Neural progenitor cell (in vitro differentiated cells): ENCODE measurements at regions not wholly inside any gene's neighbourhood (a gene's known extent, or its start where the extent isn't known, plus 50 kb on each side); places are given as distances from the start of the nearest gene placed in this dataset.

Source experiments
- EZH2 ChIP-seq: fragments of 200-600 bp; sonication (generic); IDR thresholded peaks from 2 replicates; pipeline ENCODE4 v1.6.1; 2017; ENCODE audit warnings: antibody characterized with exemption, mild to moderate bottlenecking, moderate library complexity
- TF ChIP-seq, protein P1 (sequence below): fragments of 200-600 bp; sonication (generic); IDR thresholded peaks from 2 replicates; pipeline ENCODE4 v1.5.1; 2017; ENCODE audit warnings: antibody characterized with exemption, mild to moderate bottlenecking

DNA sequence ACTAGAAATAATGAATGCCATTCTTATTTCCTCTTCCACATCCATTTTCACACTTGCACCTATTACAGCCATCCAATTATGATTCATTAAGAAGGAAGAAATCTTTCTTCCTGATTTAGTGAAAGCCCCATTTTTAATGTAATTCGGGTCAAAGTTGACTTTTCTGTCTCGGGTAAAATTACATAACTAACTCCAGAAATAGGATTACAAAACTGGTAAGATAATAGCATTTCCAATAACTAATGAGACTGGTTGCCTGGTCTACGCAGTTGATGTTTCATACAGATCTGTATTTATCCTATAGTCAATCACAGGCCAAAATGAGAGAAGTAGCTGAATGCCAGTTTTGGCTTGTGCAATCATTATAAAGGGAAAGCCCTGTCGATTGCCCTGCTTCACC, 651.5 kb upstream of the NRP1 start:
- TF ChIP-seq, protein P1, sequence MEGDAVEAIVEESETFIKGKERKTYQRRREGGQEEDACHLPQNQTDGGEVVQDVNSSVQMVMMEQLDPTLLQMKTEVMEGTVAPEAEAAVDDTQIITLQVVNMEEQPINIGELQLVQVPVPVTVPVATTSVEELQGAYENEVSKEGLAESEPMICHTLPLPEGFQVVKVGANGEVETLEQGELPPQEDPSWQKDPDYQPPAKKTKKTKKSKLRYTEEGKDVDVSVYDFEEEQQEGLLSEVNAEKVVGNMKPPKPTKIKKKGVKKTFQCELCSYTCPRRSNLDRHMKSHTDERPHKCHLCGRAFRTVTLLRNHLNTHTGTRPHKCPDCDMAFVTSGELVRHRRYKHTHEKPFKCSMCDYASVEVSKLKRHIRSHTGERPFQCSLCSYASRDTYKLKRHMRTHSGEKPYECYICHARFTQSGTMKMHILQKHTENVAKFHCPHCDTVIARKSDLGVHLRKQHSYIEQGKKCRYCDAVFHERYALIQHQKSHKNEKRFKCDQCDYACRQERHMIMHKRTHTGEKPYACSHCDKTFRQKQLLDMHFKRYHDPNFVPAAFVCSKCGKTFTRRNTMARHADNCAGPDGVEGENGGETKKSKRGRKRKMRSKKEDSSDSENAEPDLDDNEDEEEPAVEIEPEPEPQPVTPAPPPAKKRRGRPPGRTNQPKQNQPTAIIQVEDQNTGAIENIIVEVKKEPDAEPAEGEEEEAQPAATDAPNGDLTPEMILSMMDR, result no peak
- TF ChIP-seq EZH2, result no peak
